GM18505 (cell line): ENCODE measurements at regions not wholly inside any gene's neighbourhood (a gene's known extent, or its start where the extent isn't known, plus 50 kb on each side); places are given as distances from the start of the nearest gene placed in this dataset.
"Not testable (repeated sequence)": the region's sequence is repeated elsewhere in the genome, so short reads cannot be mapped to it uniquely, and the experiment has no call there.

Source experiments
- ATAC-seq: cut with Tn5 transposase; IDR thresholded peaks from one replicate; pipeline ENCODE4 v1.9.1; 2021; ENCODE audit not compliant: unreplicated experiment
- POLR2A ChIP-seq: IDR thresholded peaks from 4 replicates; pipeline ENCODE4 v1.6.1; 2011; ENCODE audit warnings: borderline replicate concordance; ENCODE audit not compliant: insufficient read depth, insufficient read length; ENCODE audit errors: extremely low read depth

GRCh38 chr22:47515384-47516125, 753.1 kb downstream of the TBC1D22A start:
- TF ChIP-seq POLR2A, result no peak
- no peak for ATAC-seq

- ATAC-seq, result no peak
- no peak for TF ChIP-seq POLR2A
Observed at GRCh38 chr22:47512617-47513016, 750.2 kb downstream of the TBC1D22A start.

GRCh38 chr22:47504962-47505361, 742.5 kb downstream of the TBC1D22A start:
- no peak for ATAC-seq

GRCh38 chr22:47498969-47499495, 736.6 kb downstream of the TBC1D22A start:
- no peak for TF ChIP-seq POLR2A
- ATAC-seq, result no peak

More at GRCh38 chr22:47504962-47505361, 742.5 kb downstream of the TBC1D22A start:
- no peak for TF ChIP-seq POLR2A

GRCh38 chr22:47497666-47498065, 735.2 kb downstream of the TBC1D22A start:
- no peak for ATAC-seq
- TF ChIP-seq POLR2A, result no peak

GRCh38 chr22:47495110-47495509, 732.7 kb downstream of the TBC1D22A start:
- no peak for TF ChIP-seq POLR2A
- ATAC-seq, result no peak

GRCh38 chr22:47488131-47488530, 725.7 kb downstream of the TBC1D22A start:
- ATAC-seq, result not testable (repeated sequence)

GRCh38 chr22:47486569-47487312, 724.3 kb downstream of the TBC1D22A start:
- no peak for ATAC-seq
- no peak for TF ChIP-seq POLR2A

- TF ChIP-seq POLR2A, result no peak
- ATAC-seq, result no peak
Observed at GRCh38 chr22:47484960-47485569, 722.6 kb downstream of the TBC1D22A start.

GRCh38 chr22:47476231-47476630, 713.8 kb downstream of the TBC1D22A start:
- no peak for TF ChIP-seq POLR2A
- no peak for ATAC-seq

- TF ChIP-seq POLR2A, result no peak
- ATAC-seq, result no peak
Observed at GRCh38 chr22:47474895-47475294, 712.4 kb downstream of the TBC1D22A start.

GRCh38 chr22:47474464-47474863, 712.0 kb downstream of the TBC1D22A start:
- TF ChIP-seq POLR2A, result no peak
- no peak for ATAC-seq

- TF ChIP-seq POLR2A, result no peak
- no peak for ATAC-seq
Observed at GRCh38 chr22:47472636-47473035, 710.2 kb downstream of the TBC1D22A start.
